Cardiac muscle cell (in vitro differentiated cells and primary cell): ENCODE measurements at regions not wholly inside any gene's neighbourhood (a gene's known extent, or its start where the extent isn't known, plus 50 kb on each side); places are given as distances from the start of the nearest gene placed in this dataset.
A peak's percentile ranks its signal among the peaks of the same experiment; 100 is the strongest.

ENCODE experiments used
- DNase-seq, 2 donors: peaks; one replicate each; pipeline versions ENCODE4 v3.0.0 to v3.0.0-alpha.2; 2010 to 2017; ENCODE audit warnings: low read depth in 1 of 2, low spot score in 1 of 2
- H3K27ac ChIP-seq: fragments of 200-600 bp; sonication (generic); 2 replicates; pipeline ENCODE4 v1.5.1; 2016
- H3K27me3 ChIP-seq: fragments of 200-600 bp; sonication (generic); 2 replicates; pipeline ENCODE4 v1.6.0; 2016; ENCODE audit warnings: control low read depth
- H3K36me3 ChIP-seq: fragments of 200-600 bp; sonication (generic); 2 replicates; pipeline ENCODE4 v1.5.1; 2016; ENCODE audit warnings: control low read depth
- H3K4me1 ChIP-seq: fragments of 200-600 bp; sonication (generic); 2 replicates; pipeline ENCODE4 v1.8.1; 2017; ENCODE audit warnings: low read depth, mild to moderate bottlenecking, mixed run types
- H3K4me3 ChIP-seq: fragments of 200-600 bp; sonication (generic); 2 replicates; pipeline ENCODE4 v1.5.1; 2016; ENCODE audit warnings: mild to moderate bottlenecking
- H3K9me3 ChIP-seq: fragments of 200-600 bp; sonication (generic); 2 replicates; pipeline ENCODE4 v1.5.1; 2017; ENCODE audit warnings: low read depth, mild to moderate bottlenecking, control low read depth
- CTCF ChIP-seq: IDR thresholded peaks from 2 replicates; pipeline ENCODE4 v1.5.1; 2012; ENCODE audit warnings: low read depth, mild to moderate bottlenecking, low read length

DNA sequence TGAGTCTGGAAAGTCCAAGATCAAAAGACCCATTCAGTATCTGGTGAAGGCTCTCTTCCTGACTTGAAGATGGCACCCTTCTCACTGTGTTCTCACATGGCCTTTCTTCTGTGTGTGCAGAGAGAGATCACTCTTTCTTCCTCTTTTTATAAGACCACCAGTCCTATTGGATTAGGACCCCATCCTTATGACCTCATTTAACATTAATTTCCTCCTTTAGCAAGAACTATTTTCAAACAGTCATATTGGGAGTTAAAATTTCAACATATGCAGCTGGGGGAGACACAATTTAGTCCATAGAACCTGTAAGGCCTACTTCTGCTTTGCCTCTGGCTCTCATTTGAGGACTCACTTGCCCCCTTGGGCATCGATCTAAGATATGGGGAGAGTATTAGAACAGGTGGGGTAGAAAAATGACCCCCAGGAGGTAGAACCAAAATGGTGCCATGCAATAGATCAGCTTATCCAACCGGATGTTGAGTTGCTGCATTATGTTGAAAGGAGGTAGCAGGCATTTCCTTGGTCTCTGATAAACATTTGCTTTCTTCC, 78.4 kb upstream of the ATXN1 start:
- DNase-seq: no peak
- Histone ChIP-seq H3K27ac (no peak overlapping the region), H3K4me1 (peaks cover 25% of the 10 kb centered on the region), H3K4me3 (no peak overlapping the region), H3K9me3 (no peaks in the 10 kb centered on the region), H3K36me3 (no peaks in the 10 kb centered on the region), H3K27me3 (no peaks in the 10 kb centered on the region)
- TF ChIP-seq CTCF: no peak

DNA sequence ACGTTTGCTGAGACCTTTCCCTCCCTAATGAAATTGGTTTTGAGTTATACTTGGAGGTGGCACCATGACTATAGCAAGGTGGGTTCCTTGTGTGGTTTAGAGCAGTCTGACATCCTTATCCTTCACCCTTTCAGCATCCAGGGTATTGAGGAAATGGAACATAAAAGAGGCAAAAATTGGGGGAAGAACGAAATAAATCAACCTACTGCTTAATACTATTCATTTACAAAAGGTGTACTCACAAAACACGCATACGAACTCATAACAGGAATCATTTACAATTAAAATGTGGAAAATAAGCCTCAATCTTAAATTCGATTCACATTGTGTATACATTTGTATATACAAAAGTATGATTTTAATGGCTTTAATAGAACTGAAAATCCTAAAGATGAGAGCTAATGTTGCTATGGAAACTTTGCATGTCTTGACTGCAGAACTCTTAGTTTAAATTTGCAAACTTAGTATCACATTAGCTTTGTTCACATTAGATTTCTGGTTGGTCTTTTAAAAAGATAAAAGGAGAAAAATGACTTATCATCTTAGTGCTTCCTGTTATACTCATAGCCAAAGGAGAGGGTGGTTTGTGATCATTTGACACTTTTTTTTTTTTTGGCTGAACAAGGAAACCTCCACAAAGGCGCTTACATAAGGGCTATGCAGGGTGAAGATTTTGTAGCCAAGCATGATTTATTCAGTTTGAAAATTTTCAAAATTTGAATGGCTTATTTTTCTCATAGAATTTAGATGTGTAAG, 76.1 kb upstream of the ATXN1 start:
- no peak for DNase-seq
- no peaks in the 10 kb centered on the region for H3K9me3 ChIP-seq
- peaks cover 26% of the 10 kb centered on the region for H3K4me1 ChIP-seq
- no peak for TF ChIP-seq CTCF
- peak overlapping the region; percentile 31 for H3K27ac ChIP-seq
- H3K27me3 ChIP-seq: no peaks in the 10 kb centered on the region
- no peak overlapping the region for H3K4me3 ChIP-seq
- H3K36me3 ChIP-seq: no peaks in the 10 kb centered on the region

- H3K4me3 ChIP-seq: no peak overlapping the region
- no peak for DNase-seq
- no peaks in the 10 kb centered on the region for H3K36me3 ChIP-seq
Measured at GRCh38 chr6:16836144-16836981, 75.1 kb upstream of the ATXN1 start.

GRCh38 chr6:16834242-16834641, 73.0 kb upstream of the ATXN1 start:
- no peaks in the 10 kb centered on the region for H3K27me3 ChIP-seq
- no peak overlapping the region for H3K27ac ChIP-seq
- DNase-seq: no peak
- H3K4me1 ChIP-seq: peaks cover 22% of the 10 kb centered on the region
- H3K36me3 ChIP-seq: no peaks in the 10 kb centered on the region
- no peak overlapping the region for H3K4me3 ChIP-seq
- no peak for TF ChIP-seq CTCF
- no peaks in the 10 kb centered on the region for H3K9me3 ChIP-seq

More at GRCh38 chr6:16836144-16836981, 75.1 kb upstream of the ATXN1 start:
- Histone ChIP-seq H3K27me3 (no peaks in the 10 kb centered on the region), H3K4me1 (peaks cover 34% of the 10 kb centered on the region), H3K27ac (peak overlapping the region; percentile 31), H3K9me3 (no peaks in the 10 kb centered on the region)
- TF ChIP-seq CTCF: no peak

- H3K27me3 ChIP-seq: no peaks in the 10 kb centered on the region
- DNase-seq: no peak
- H3K9me3 ChIP-seq: no peaks in the 10 kb centered on the region
- H3K4me1 ChIP-seq: peaks cover 22% of the 10 kb centered on the region
- no peak overlapping the region for H3K4me3 ChIP-seq
- no peaks in the 10 kb centered on the region for H3K36me3 ChIP-seq
- no peak for TF ChIP-seq CTCF
- H3K27ac ChIP-seq: no peak overlapping the region
Measured at GRCh38 chr6:16832721-16833120, 71.5 kb upstream of the ATXN1 start.
